HG03520 (cell line): ENCODE measurements at regions not wholly inside any gene's neighbourhood (a gene's known extent, or its start where the extent isn't known, plus 50 kb on each side); places are given as distances from the start of the nearest gene placed in this dataset.

Experiments
- ATAC-seq: cut with Tn5 transposase; IDR thresholded peaks from one replicate; pipeline ENCODE4 v1.9.1; 2021; ENCODE audit warnings: mild to moderate bottlenecking, moderate library complexity; ENCODE audit not compliant: unreplicated experiment

DNA sequence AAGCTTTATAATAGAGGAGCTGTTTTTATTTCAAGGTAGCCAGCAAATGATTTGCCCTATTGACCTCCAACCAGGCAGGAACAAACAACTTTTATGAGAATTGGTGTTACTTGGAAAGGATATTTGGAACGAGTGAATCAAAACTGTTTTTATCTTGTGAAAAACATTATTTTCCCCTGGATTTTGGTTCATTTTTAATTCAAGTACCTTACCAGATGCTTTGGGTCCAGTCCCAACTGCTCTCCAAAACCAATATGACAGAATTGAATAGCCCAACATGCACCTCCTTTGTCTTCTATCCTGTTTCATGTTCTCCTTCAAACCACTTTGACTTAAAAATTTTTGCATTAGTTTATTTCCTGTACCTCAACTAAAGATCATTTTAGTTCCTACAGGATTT, 178.6 kb upstream of the RBMS1 start:
- no peak for ATAC-seq

DNA sequence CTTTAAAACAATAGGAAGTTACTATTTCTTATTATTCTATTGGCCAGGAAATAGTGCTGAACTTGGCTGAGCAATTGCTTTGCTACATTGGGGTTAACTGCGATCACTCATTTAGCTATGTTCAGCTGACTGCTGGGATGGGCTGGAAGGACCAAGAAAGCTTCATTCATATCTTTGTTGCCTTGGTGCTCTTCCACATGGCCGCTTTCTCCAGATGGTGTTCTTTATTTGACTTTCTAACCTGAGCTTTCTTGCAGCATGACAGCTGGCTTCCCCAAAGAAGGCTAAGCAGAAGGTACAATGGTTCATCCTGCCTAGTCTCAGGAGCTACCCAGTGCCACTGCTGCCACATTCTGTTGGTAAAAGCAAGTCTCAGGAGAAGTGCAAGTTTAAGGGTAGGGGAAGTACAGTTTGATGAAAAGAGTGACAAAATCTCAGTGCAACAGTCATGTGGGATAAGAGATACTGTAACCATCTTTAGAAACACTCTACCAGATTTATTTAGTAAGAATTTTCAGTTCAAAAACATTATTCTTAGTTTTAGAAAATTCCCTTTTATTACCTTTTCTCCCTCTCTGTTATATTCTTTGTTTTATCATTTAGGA, 180.6 kb upstream of the RBMS1 start:
- ATAC-seq = no peak

DNA sequence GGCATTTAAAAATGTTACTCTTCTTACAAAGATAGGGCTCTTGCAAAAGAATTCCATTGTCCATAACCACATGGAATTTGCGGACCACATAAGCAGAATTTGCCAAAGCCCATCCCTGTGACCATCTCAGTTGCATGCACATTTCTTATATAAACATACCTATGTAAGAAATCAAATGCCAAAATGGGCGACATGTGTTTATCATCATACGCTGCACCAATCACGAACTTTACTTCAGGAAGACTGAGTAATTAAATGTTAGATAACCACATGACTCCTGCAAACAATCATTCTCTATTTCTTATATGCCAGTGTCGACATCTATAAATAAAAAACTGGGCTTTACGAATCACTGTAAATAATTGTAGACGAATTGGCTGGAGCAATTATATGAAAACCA, 186.1 kb upstream of the RBMS1 start:
- ATAC-seq = no peak

DNA sequence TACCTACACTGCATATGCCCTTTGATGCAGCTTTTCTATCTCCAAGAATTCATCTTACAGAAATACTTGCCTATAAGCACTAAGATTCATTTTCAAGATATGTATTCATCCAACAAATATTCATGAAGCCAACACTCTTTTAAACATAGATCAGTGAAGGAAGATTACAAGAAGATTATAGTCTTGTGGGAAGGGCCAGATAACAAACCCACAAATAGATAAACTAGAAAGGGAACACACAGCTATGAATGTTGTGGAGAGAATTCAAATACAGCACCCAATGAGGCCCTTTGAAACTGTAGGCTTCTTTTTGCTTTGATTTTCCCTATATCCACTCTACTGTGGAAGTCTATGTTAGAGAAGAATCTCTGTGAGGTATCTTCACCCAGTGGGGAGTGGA, 186.7 kb upstream of the RBMS1 start:
- no peak for ATAC-seq

DNA sequence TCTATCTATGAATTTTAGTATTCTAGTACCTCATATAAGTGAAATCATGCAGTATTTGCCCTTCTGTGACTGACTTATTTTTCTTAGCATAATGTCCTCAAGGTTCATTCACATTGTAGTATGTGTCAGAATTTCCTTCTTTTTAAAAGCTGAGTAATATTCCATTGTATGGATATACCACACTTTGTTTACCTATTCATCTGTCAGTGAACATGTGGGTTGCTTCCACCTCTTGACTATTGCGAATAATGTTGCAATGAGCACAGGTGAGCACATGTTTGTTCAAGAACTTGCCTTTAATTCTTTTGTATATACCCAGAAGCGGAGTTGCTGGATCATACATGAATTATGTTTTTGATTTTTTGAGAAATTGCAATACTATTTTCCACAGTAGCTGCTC, 187.4 kb upstream of the RBMS1 start:
- no peak for ATAC-seq

DNA sequence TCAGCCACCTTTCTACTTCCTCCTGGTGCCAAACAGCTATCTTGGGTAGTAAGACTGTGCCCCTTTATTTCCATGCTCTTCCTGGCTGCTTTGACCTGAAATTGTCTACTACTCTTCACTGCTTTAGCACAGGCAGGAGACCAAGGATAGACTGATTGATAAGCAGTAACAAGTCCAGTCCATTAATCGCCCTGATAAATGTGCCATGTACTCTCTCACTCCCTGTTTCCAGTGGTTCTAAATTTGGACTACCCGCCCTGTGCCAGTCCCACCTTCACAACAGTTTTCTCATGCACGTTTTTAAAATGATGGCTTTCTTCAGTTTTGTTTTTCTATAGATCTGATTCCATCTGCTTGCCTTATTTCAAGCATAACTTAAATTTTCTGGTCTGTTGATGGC, 189.6 kb upstream of the RBMS1 start:
- ATAC-seq = no peak

DNA sequence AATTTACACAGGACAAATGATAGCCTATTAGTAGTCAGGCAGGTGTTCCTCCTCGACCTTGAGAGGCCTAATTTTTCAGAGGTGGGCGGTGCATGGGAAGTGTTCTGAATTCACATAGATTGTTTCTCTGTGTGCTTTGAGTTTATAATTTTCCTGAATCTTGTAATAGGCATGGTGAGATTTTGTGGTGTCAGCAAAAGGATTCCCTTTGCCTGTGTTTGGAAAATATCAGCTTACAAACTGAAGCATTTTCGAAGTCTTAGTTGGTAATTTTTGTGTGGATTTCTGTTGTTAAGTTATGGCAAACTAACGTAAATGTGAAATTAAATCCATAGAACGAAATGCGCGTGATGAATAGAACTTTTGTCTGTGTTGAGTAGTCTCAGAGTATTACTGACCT, 194.0 kb upstream of the RBMS1 start:
- no peak for ATAC-seq

DNA sequence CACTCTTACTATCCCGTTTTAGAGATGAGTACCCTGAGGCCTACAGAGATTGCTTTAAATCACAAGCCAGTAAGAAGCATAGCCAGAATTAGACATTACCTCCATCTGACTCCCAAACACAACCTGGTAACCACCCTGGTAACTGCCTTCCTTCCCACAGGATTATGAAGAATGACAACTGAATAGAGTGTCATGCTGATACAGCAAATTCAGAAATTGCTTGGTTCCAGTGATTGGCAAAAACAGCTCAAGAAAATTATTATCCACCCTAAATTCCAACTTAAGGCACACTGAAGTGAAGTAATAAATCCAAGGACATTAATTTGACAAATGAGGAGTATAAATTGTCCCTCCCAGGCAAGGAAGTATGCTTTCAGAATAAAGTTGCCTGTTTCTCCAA, 195.8 kb upstream of the RBMS1 start:
- no peak for ATAC-seq

DNA sequence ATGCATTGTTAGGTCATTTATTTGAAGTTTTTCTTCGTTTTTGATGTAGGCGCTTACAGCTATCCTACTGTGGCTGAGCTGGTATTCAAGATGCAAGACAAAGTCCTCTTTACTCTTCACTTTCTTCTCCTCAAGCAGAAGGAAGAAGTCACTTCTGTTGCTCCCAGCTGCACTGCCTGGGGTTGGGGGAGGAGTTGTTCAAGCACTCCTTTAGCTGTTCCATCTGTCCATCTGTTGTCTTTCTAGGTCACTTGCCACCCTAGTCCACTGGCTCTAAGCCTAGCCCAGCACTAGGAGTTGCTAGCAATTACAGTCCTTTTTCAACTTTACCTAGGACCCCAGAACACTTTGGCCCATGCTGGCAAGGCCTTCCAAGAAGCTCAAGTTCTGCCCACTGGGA, 200.6 kb upstream of the RBMS1 start:
- ATAC-seq = no peak

DNA sequence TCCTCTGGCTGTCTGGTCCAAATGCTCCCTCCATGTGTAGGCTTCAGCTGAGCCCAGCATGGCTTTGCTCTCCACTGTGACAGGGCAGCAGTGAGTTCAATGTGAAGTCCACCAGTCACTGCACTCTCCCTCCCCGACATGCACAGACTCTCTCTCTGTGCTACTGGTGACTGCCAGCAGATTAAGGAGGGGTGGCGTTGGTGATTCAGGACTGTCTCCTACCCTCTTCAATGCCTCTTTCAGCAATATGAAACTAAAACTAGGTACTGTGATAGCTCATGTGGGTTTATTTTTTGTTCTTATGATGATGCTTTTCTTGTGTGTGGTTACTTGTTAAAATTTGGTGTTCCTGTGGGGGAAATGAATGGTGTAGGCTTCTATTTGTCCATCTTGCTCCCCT, 201.0 kb upstream of the RBMS1 start:
- ATAC-seq = peak; percentile 66

DNA sequence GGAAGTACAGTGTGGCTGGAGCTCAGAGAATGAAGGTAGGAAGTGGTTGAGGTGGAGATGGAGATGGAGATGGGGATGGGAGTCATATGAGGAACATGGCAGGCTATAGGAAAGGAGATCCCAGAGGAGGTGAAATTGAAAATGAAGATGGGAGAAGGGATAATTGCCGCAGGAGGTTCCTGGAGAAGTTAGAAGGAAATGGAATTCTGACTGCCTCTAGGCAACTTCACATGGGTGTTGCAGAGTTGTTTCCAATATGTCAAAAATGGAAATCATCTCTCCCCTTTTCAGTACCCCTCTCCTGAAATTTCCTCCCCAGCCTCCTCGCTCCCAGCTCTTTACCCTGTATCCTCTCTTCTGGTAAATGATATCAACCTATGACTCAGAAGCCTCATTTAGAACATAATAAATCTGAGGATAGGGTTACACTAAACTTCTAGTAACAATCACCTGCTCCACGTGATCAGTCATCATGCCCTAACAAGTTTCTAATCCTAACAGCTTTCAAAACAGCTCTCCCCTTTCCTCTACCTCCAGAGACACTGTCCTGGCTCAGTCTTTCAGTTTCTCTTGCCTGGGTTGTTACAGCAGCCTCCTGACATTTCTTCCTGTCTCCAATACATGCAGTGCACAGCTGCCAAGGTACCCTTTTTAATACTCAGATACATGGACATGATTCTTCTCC, 201.9 kb upstream of the RBMS1 start:
- no peak for ATAC-seq

DNA sequence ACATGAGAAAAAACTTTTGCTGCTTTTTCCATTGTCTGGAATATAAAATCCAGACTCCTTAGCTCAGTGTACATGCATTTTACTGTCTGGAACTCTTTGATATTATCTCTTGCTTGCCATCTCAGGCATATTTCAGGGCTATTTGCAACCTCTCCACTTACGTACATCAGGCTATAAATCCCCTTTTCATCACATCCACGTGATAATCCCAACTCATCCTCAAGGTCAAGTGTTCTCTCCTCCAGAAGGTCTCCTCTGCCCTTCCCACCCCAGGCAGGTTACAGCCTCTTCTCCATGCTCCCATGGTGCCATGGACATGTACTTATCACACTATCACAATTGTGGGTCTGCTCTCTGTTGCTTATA, 202.5 kb upstream of the RBMS1 start:
- no peak for ATAC-seq

DNA sequence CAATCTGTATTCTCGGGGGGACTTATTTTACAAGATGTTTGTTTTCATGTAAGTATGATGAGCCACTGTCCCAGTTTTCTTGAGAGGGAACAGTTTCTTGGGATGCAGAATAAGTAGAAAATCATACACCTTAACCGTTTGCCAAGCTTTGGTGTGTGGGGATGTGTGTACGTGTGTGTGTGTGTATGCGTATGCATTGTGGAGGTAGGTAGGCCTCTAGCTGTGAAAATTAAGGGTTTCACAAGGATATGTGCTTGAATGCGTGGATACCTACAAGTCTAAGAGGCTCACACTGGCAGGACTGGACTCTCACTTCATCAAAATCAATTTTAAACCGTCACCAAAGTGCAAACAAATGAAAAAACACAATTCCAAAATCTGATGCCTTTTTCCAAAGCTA, 204.2 kb upstream of the RBMS1 start:
- no peak for ATAC-seq

DNA sequence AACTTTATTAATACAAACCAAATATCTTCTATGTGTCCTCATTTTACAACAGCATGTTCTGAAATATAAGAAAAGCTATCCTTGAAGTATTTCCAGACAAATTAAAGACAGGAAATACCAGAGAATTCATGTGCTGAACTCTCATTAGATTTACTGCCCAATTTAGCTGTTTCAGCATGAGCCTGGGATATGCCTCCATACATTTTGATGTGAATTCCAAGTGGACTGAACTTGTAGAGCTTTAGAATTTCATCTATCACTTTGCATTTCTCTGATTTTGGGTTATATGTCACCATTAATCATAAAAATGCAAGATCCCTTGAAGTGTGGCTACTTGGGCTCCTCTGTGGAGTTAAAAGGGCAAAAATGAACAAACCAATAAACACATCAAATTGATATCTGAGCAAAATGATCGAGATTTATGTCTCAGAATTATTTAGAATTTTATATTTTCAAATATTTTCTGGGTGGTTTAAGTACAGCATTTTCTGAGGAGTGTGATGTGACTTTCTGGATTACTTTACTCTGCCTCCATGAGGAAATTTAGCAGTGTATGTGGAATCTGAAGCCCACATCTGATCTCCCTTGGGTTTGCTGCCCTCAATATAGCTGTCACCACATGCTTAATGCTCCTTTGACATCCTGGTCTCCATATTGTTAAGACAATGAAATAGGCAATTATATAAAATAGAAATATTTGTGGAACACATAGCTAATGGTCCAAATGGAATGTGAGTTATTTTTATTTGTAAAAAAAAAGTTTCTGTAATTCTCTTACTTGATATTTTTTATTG, 206.6 kb upstream of the RBMS1 start:
- no peak for ATAC-seq

DNA sequence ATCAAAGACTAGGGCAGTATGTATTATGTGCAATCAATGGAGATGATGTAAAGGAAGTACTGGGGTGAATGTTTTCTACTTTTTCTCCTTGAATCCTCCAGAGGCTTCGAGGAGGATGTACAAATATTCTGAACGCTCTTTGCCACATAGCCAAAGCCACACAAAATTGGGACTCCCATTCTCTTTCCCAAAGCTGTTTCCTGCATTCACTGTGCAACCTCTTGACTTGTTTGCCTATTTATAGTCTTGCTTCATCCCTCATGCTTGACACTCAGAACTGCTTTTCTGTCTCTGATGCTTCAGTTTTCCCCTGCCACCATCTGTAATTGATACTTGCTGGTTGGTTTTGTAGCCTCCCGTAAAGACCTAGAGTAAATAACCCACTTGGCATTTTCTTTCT, 208.2 kb upstream of the RBMS1 start:
- ATAC-seq = no peak

DNA sequence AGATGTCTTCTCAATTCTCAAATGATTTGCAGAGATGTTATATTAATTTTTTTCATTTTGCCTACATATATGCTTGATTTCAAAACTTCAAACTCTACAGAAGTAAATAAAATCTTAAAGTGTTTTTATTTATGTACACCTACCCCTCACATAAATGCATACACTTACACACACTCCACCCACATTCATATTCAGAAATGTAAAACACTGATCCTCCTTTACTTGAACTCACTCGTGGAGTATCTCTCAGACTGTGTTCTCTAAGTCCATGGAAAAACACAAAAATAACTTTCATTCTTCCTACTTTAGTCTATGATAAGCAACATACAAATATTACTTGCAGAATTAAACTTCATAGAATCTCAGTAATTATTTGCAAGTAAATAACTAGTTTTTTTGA, 209.1 kb upstream of the RBMS1 start:
- ATAC-seq = no peak

DNA sequence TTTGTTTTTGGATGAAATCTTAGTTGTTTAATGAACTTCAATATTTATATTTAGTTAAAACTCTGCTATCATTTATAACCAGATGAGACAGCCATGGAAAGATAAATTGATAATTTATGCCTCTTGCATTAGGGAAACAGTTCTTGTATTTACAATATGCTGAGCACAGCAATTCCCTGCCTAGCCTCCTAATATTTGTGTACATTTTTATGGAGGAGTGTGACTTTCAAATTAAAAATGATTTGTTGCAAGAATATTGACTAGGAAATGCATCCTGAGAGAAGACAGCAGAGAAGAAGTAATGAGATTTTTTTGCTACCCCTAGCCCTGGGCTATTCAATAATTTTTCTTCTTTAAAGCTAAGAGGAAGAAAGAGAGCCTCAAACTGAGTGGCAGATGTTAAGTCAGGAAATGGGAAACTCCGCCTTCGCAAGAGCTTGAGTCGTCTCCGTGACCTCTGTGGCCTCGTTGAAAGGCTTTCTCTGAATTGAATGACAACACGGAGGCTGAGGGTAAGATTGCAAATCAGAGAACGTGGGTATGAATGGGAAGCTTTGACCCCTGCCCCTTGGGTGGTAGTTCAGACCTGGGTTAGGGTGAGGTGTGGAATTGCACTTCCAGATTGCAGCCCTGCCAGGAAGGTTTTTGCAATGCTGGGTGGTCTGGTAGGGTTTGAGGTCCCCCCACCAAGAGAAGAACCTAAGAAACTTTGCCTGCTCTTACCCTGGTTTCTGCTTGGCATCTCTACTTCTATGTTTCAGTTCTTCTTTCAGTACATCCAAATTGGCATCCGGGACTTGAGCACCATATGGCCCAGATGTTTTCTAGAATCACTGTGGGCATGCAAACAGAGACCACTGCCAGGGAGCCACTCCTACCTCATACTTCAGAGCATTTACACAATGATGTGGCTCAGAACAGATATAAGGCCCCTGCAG, 210.3 kb upstream of the RBMS1 start:
- ATAC-seq = peak; percentile 83

DNA sequence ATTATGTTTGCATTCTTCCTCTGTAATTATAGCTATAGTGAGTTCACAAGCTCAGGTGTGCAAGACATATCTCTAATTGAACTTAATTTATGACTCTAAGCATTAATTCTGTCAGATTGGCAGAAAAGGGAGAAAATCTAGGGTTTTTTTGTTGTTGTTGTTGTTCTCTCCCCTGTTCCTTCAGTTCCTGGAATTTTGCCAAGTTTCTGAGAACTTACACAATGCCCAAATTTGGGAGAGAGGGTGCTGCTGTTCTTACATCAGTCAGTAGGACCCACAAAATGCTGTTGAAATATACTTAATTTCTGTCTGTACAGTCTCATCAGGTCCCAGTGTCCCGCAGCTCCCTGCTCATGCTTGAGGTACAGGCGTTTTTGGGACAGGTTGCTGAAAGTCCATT, 221.8 kb upstream of the RBMS1 start:
- ATAC-seq = no peak

DNA sequence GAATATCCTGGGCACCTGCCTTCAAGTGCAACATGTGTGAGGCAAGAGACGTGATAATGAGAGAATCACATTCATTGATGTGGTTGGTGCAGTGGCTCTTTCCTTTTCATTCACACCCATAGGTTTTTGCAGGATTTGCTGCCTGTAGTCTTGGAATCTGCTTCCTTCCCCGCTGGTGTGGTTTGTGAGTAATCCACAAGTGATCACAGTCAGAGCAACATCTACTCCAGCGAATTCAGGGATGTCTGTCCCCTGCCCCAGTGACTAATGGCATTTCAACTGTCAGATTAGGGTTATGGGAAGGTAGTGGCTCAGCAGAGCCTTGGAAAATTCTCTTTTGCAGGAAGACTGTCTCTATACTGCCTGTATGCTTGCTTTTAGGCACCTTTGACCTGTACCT, 225.5 kb upstream of the RBMS1 start:
- ATAC-seq = no peak

DNA sequence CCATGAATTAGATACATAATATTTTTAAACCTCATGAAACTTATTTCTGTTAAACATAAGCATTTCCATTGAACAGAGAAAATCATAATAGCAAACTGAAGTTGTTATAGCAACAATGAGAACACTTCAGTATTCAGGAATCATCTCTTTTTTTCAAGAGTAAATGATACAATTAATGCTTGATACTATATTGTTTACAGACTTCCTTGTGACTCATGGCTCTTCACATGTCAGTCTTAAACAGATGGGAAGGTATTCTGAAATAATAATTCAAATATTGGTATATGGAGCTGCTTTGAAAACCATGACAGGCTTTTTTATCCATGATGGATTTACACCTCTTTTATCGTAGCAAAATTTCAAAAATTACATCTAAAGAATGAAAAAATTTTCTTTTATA, 226.5 kb upstream of the RBMS1 start:
- ATAC-seq = no peak
